ENCODE measurements at regions not wholly inside any gene's neighbourhood (a gene's known extent, or its start where the extent isn't known, plus 50 kb on each side); places are given as distances from the start of the nearest gene placed in this dataset.

DNA sequence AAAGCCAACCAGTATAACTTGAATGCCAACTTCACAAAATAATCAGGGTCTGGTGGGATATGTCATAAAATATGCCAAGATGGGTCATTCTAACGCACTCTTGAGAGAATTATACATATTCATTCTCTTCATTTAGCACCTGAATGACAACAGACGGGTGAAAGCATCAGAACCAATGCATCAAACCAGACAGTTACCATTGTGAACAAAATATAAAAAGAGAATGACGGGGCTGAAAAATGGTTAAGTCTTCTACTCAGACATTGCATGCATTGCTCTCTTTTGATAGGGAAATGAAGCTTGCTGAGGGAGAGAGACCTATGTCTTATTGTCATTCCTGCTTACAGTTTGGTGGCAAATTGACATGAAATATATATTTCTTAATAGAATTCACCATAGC lies 702.1 kb downstream of the NOVA1 start:
- no peak for TF ChIP-seq MAZ (IDR thresholded peaks at IDR 0.05; ENCODE audit: borderline replicate concordance, low read depth, low read length)
- TF ChIP-seq, protein P1, sequence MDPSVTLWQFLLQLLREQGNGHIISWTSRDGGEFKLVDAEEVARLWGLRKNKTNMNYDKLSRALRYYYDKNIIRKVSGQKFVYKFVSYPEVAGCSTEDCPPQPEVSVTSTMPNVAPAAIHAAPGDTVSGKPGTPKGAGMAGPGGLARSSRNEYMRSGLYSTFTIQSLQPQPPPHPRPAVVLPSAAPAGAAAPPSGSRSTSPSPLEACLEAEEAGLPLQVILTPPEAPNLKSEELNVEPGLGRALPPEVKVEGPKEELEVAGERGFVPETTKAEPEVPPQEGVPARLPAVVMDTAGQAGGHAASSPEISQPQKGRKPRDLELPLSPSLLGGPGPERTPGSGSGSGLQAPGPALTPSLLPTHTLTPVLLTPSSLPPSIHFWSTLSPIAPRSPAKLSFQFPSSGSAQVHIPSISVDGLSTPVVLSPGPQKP (IDR thresholded peaks at IDR 0.05; ENCODE audit: borderline replicate concordance, low read depth, low read length) = no peak
- TF ChIP-seq FOS (IDR thresholded peaks at IDR 0.05; ENCODE audit: low read depth, low read length) = no peak
- TF ChIP-seq RAD21 (IDR thresholded peaks at IDR 0.05; ENCODE audit: low read length) = no peak
- TF ChIP-seq NFE2L2 (IDR thresholded peaks at IDR 0.05; ENCODE audit: low read depth, low read length) = no peak
- TF ChIP-seq, protein P2, sequence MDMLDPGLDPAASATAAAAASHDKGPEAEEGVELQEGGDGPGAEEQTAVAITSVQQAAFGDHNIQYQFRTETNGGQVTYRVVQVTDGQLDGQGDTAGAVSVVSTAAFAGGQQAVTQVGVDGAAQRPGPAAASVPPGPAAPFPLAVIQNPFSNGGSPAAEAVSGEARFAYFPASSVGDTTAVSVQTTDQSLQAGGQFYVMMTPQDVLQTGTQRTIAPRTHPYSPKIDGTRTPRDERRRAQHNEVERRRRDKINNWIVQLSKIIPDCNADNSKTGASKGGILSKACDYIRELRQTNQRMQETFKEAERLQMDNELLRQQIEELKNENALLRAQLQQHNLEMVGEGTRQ (IDR thresholded peaks at IDR 0.05; ENCODE audit: low read depth, low read length) = no peak
- TF ChIP-seq MAFK (IDR thresholded peaks at IDR 0.05; ENCODE audit: low read depth, low read length) = no peak
- TF ChIP-seq SMC3 (IDR thresholded peaks at IDR 0.05; ENCODE audit: low read depth, low read length) = no peak
- TF ChIP-seq RFX5 (IDR thresholded peaks at IDR 0.05; ENCODE audit: low read depth, low read length) = no peak
- no peak for TF ChIP-seq BHLHE40 (IDR thresholded peaks at IDR 0.05; ENCODE audit: low read depth, low read length)
- no peak for TF ChIP-seq RCOR1 (IDR thresholded peaks at IDR 0.05; ENCODE audit: insufficient replicate concordance, low read length)
- no peak for TF ChIP-seq CHD1 (IDR thresholded peaks at IDR 0.05; ENCODE audit: low read depth, low read length)
- TF ChIP-seq, protein P3, sequence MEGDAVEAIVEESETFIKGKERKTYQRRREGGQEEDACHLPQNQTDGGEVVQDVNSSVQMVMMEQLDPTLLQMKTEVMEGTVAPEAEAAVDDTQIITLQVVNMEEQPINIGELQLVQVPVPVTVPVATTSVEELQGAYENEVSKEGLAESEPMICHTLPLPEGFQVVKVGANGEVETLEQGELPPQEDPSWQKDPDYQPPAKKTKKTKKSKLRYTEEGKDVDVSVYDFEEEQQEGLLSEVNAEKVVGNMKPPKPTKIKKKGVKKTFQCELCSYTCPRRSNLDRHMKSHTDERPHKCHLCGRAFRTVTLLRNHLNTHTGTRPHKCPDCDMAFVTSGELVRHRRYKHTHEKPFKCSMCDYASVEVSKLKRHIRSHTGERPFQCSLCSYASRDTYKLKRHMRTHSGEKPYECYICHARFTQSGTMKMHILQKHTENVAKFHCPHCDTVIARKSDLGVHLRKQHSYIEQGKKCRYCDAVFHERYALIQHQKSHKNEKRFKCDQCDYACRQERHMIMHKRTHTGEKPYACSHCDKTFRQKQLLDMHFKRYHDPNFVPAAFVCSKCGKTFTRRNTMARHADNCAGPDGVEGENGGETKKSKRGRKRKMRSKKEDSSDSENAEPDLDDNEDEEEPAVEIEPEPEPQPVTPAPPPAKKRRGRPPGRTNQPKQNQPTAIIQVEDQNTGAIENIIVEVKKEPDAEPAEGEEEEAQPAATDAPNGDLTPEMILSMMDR (conservative IDR thresholded peaks at IDR 0.05; ENCODE audit: low read depth, low read length) = no peak
- TF ChIP-seq MXI1 (IDR thresholded peaks at IDR 0.05; ENCODE audit: borderline replicate concordance, low read depth, low read length) = no peak
- no peak for TF ChIP-seq CEBPB (IDR thresholded peaks at IDR 0.05; ENCODE audit: low read depth, low read length)
- TF ChIP-seq POLR2A (IDR thresholded peaks at IDR 0.05; ENCODE audit: low read depth, low read length) = no peak
- Histone ChIP-seq H2AK9ac (replicated peaks; ENCODE audit: low read depth, low read length, poor library complexity) (no peak overlapping the region), H3K9ac (ENCODE audit: low read depth, low read length) (no peak overlapping the region), H4K8ac (ENCODE audit: low read depth in 2 of 2, low read length in 2 of 2) (no peak overlapping the region), H3K4ac (ENCODE audit: low read depth, low read length) (no peak overlapping the region), H3K18ac (ENCODE audit: low read depth, low read length) (no peak overlapping the region), H2BK15ac (ENCODE audit: low read depth, low read length) (no peak overlapping the region), H3K9me3 (ENCODE audit: control insufficient read depth, insufficient read depth, low read length) (peaks cover 4% of the 10 kb centered on the region; the same call in 1 of the 2 replicates), H2AFZ (replicated peaks; ENCODE audit: low read length, poor library complexity) (no peak overlapping the region), H3K27ac (ENCODE audit: insufficient read depth, low read length) (no peak overlapping the region), H3K14ac (replicated peaks; ENCODE audit: low read depth, low read length) (no peak overlapping the region), H3K79me1 (ENCODE audit: low read depth in 1 of 2, low read length in 2 of 2) (no peaks in the 10 kb centered on the region), H2AK5ac (ENCODE audit: low read depth, low read length) (no peak overlapping the region), H2BK120ac (ENCODE audit: low read depth, low read length) (no peak overlapping the region), H3K4me2 (ENCODE audit: low read depth, low read length) (no peak overlapping the region), H3K4me3 (ENCODE audit: insufficient read depth, low read depth, low read length) (no peak overlapping the region), H2BK5ac (ENCODE audit: low read depth, low read length, poor library complexity, severe bottlenecking) (no peak overlapping the region), H3K4me1 (ENCODE audit: control insufficient read depth, insufficient read depth, low read length) (no peaks in the 10 kb centered on the region), H4K91ac (ENCODE audit: insufficient read depth, low read depth, low read length) (no peak overlapping the region), H3K27me3 (ENCODE audit: control insufficient read depth, insufficient read depth, low read length) (no peaks in the 10 kb centered on the region), H3K56ac (ENCODE audit: extremely low read depth, insufficient read depth, low read length) (no peak overlapping the region), H3K23ac (ENCODE audit: low read depth, low read length) (no peak overlapping the region), H3K36me3 (ENCODE audit: control insufficient read depth, insufficient read depth, low read length) (no peaks in the 10 kb centered on the region), H4K20me1 (ENCODE audit: insufficient read depth, low read length) (no peaks in the 10 kb centered on the region), H4K5ac (ENCODE audit: low read depth, low read length) (no peak overlapping the region), H3K9me1 (ENCODE audit: insufficient read depth, low read length) (no peaks in the 10 kb centered on the region), H2BK20ac (ENCODE audit: low read depth, low read length) (no peak overlapping the region)
- dilution Hi-C loops (cut with HindIII; ENCODE audit: low sequenced_read_pairs, unreplicated experiment) = no loop called here
- ATAC-seq (ENCODE audit: low read depth) (no peak), DNase-seq (no peak)
- intact Hi-C loops (cut with micrococcal nuclease) = no loop called here
- no CpG with 5 or more reads among the region's 3 CpGs for WGBS, 2 experiments (ENCODE audit: extremely low coverage in 2 of 2, insufficient read length in 1 of 2)
- BruUV-seq (replicated peaks) = no TSS peak
- ChIA-PET CTCF (no interaction called here), POLR2A (ENCODE audit: unreplicated experiment) (no interaction called here)
- in situ Hi-C loops (cut with MboI; ENCODE audit: low sequenced_read_pairs) = no loop called here
